GM10248 (cell line): ENCODE measurements at regions not wholly inside any gene's neighbourhood (a gene's known extent, or its start where the extent isn't known, plus 50 kb on each side); places are given as distances from the start of the nearest gene placed in this dataset.

Experiments
- CTCF ChIA-PET: fragments of 300-600 bp; sonication (Branson Sonifier 250); formaldehyde crosslinking; extraction: SDS; loops from one replicate; lab custom pipeline; 2021; ENCODE audit warnings: antibody characterized with exemption; lab: Yijun Ruan, JAX
- POLR2A ChIA-PET: fragments of 350-650 bp; sonication (Branson Sonifier 250); formaldehyde crosslinking; extraction: SDS; loops from one replicate; lab custom pipeline; 2020; ENCODE audit warnings: antibody characterized with exemption; lab: Yijun Ruan, JAX
- DNase-seq: peaks from one replicate; pipeline ENCODE4 v3.0.0; 2012; ENCODE audit errors: extremely low spot score
- TF ChIP-seq, protein P1 (sequence below): IDR thresholded peaks from 2 replicates; pipeline ENCODE4 v1.5.1; 2012; ENCODE audit warnings: mild to moderate bottlenecking, low read depth; ENCODE audit errors: extremely low read depth, missing control alignments, control extremely low read depth

DNA sequence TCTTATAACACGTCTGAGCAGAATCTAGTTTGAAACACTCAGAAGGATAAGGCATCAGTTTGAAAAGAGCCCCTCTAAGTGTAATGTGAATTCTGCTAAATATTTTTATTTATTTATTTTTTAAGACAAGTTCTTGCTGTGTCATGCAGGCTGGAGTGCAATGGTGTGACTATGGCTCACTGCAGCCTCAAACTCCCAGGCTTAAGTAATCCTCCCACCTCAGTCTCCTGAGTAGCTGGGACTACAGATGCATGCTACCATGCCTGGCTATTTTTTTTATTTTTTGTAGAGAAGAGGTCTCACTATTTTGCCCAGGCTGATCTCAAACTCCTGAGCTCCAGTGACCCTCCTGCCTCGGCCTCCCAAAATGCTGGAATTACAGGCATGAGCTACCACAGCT is 225.9 kb upstream of the SEL1L start:
- TF ChIP-seq, protein P1, sequence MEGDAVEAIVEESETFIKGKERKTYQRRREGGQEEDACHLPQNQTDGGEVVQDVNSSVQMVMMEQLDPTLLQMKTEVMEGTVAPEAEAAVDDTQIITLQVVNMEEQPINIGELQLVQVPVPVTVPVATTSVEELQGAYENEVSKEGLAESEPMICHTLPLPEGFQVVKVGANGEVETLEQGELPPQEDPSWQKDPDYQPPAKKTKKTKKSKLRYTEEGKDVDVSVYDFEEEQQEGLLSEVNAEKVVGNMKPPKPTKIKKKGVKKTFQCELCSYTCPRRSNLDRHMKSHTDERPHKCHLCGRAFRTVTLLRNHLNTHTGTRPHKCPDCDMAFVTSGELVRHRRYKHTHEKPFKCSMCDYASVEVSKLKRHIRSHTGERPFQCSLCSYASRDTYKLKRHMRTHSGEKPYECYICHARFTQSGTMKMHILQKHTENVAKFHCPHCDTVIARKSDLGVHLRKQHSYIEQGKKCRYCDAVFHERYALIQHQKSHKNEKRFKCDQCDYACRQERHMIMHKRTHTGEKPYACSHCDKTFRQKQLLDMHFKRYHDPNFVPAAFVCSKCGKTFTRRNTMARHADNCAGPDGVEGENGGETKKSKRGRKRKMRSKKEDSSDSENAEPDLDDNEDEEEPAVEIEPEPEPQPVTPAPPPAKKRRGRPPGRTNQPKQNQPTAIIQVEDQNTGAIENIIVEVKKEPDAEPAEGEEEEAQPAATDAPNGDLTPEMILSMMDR = no peak
- POLR2A ChIA-PET = no interaction called here
- CTCF ChIA-PET = no interaction called here

DNA sequence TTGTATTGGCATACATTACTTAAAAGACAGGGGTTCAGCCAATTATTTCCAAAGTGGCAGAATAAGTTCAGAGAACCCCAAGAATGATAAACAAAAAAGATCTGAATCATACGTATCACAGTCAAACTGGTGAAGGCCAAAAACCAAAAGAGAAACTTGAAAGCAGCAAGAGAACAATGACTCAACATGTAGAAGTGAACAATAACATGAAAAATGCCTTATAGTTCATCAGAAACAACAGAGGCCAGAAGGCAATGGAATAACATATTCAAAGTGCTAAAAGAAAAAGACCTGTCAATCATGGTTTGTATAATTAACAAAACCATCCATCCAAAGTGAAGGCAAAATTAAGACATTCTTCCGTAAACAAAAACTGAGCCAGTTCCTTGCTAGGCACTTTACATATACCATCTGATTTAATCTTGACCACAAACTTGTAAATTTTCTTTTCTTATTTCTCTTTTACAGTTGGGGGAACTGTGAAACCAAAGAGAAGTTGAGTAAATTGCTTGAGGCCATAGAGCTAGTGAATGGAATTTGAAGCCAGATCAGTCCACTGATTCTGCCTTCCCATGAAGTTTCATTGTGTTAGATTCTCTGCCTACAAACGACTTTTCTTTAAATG is 232.1 kb upstream of the SEL1L start:
- DNase-seq = no peak
- CTCF ChIA-PET = no interaction called here
- TF ChIP-seq, protein P1 = no peak
- POLR2A ChIA-PET = no interaction called here

More for the DNA sequence above, 225.9 kb upstream of the SEL1L start:
- DNase-seq = no peak

DNA sequence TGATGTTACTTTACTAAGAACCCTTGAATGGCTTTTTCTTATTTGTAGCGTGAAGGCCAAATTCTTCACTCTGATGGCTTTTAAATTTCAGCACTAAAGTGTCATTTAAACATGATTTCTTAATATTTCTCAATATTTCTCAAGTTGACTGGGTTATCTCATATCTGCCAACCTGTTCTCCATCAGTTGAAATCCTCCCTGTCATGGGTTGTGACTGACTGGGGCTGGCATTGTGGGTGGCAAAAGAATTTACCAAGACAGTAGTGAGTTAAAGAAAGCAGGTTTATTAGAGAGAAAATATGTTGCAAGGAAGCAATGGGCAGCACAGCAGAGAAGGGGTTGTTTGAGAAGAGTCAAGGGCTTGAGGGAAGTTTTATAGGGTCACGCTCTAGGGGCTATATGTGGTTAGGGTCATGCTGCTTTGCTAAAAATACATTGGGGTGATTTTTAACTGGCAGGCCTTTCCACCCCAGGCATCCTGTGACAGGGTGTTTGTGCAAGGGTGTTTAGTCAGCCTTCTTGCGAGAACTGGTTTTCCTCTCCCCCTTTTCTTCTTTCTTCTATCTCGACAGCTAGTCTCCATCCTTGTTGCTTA is 232.8 kb upstream of the SEL1L start:
- TF ChIP-seq, protein P1 = no peak
- POLR2A ChIA-PET = no interaction called here
- DNase-seq = no peak
- CTCF ChIA-PET = no interaction called here

DNA sequence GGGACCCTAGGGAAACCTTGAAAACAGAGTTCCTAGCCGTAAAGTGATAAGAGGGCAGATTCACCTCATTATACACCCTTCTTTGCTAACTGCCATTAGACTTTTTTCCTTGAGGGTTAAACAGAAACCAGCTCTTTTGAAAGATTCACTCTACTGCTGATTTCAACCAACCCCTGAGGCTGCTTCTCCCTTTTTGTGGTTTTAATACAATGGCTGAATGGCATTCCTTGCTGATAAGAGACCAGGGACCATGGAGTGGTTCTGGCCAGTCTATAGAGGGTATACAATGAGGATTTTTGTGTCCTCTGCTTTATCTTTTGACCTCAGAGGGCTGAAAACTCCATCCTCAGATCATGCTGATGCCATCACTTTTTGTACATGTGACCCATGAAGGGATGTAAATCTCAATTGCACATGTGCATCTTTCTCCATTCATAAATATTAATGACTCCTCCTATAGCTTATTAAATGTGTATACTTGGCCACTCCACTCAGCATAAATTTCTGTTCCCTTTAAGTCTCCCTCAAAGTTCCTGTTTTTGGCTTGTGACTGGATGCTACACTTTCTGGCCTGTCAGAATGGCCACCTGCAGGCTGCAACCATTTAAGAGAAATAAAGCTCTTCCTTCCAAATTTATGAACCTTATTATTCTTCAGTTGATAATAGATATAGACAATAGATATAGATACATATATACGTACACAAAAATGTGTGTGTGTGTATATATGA is 233.8 kb upstream of the SEL1L start:
- ChIA-PET CTCF (no interaction called here), POLR2A (no interaction called here)
- TF ChIP-seq, protein P1 = no peak
- DNase-seq = no peak

DNA sequence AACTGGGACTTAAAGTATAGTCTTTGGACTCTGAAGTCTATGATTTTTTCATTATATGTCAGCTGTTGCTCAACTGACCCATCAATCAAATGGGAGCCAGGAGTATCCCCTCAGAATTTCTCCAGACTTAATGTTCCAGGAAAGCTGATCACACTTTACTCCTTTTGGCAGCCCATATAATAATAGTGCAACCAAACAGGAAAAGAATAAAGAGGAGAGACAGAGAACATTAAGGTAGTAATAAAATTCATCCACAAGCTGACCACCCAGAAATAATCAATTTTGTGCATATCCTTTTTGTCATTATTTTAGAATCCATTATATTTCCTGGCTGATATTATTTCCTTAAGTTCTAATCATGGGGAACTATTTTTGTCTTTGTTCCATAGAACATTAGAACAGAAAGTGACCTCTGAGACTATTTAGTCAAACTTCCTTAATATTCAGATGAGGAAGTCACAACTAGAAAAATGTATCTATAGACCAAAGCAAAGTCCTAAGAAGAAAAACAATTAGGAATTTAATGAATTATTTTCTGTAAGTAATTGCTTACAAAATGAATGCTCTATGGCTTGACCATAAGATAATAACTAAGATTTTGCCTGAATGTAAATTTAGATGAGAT is 238.1 kb upstream of the SEL1L start:
- no peak for DNase-seq
- TF ChIP-seq, protein P1 = no peak
- ChIA-PET POLR2A (no interaction called here), CTCF (interaction anchor here (0.8 kb wide), 1 partner anchor 10 kb away, joined by 3 read pairs; no protein-coding TSS in a partner anchor)

DNA sequence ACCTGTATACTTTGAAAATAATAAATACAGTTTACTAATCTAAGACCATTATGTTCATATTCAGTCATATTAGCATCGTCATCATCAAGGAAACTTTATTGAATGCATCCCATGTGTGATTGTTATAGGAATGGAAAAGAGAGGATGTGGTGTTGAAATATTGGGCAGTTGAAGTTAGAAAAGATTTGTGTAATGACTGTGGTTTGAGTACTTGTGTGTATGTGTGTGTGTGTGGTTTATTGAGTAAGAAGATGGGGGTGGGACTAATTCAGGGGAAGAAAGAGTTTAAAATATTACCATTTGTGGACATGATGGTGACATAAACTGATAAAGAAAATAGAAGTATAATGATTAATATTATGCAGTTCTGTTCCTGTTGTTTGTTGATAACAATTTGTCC is 238.7 kb upstream of the SEL1L start:
- no peak for DNase-seq
- POLR2A ChIA-PET = no interaction called here
- TF ChIP-seq, protein P1 = no peak
- CTCF ChIA-PET = no interaction called here
